WERI-Rb-1 (cell line): ENCODE measurements at regions not wholly inside any gene's neighbourhood (a gene's known extent, or its start where the extent isn't known, plus 50 kb on each side); places are given as distances from the start of the nearest gene placed in this dataset.

Experiments used
- DNase-seq: peaks from one replicate; pipeline ENCODE4 v3.0.0-alpha.2; 2020
- H3K27ac ChIP-seq: fragments of 250-450 bp; sonication (Bioruptor Pico); 2 replicates; pipeline ENCODE4 v1.5.1; 2020; ENCODE audit warnings: mild to moderate bottlenecking, moderate library complexity
- H3K27me3 ChIP-seq: fragments of 250-450 bp; sonication (Bioruptor Pico); 2 replicates; pipeline ENCODE4 v1.5.1; 2021; ENCODE audit warnings: mild to moderate bottlenecking, low read depth, moderate library complexity; ENCODE audit not compliant: insufficient read depth, severe bottlenecking
- H3K36me3 ChIP-seq: fragments of 250-450 bp; sonication (Bioruptor Pico); 2 replicates; pipeline ENCODE4 v1.5.1; 2020; ENCODE audit warnings: mild to moderate bottlenecking, moderate library complexity
- H3K4me3 ChIP-seq: 2 replicates; pipeline ENCODE4 v1.5.1; 2011; ENCODE audit warnings: low read depth, mild to moderate bottlenecking, control low read depth, low read length
- H3K9me3 ChIP-seq: fragments of 250-450 bp; sonication (Bioruptor Pico); 2 replicates; pipeline ENCODE4 v1.5.1; 2021; ENCODE audit warnings: mild to moderate bottlenecking, moderate library complexity; ENCODE audit not compliant: severe bottlenecking
- TF ChIP-seq, protein P1 (sequence below): IDR thresholded peaks from 2 replicates; pipeline ENCODE4 v1.5.1; 2011; ENCODE audit warnings: low read depth, mild to moderate bottlenecking, control low read depth, inconsistent platforms, low read length

DNA sequence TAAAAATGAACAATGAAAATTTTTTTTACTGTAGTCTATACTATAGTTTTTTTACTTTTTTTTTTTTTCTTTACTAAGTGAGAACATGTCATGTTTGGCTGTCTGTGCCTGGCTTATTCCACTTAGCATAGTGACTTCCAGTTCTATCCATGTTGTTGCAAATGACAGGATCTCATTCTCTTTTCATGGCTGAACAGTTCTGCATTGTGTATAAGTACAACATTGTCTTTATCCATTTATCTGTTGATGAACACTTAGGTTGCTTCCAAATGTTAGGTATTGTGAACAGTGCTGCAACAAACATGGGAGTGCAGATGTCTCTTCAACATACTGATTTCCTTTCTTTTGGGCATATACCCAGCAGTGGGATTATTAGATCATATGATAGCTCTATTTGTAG, 88.1 kb upstream of the CCDC90B start:
- H3K9me3 ChIP-seq = no peaks in the 10 kb centered on the region
- TF ChIP-seq, protein P1, sequence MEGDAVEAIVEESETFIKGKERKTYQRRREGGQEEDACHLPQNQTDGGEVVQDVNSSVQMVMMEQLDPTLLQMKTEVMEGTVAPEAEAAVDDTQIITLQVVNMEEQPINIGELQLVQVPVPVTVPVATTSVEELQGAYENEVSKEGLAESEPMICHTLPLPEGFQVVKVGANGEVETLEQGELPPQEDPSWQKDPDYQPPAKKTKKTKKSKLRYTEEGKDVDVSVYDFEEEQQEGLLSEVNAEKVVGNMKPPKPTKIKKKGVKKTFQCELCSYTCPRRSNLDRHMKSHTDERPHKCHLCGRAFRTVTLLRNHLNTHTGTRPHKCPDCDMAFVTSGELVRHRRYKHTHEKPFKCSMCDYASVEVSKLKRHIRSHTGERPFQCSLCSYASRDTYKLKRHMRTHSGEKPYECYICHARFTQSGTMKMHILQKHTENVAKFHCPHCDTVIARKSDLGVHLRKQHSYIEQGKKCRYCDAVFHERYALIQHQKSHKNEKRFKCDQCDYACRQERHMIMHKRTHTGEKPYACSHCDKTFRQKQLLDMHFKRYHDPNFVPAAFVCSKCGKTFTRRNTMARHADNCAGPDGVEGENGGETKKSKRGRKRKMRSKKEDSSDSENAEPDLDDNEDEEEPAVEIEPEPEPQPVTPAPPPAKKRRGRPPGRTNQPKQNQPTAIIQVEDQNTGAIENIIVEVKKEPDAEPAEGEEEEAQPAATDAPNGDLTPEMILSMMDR = no peak
- no peak overlapping the region for H3K27ac ChIP-seq
- no peak for DNase-seq
- no peaks in the 10 kb centered on the region for H3K36me3 ChIP-seq
- no peak overlapping the region for H3K4me3 ChIP-seq
- H3K27me3 ChIP-seq = no peaks in the 10 kb centered on the region

DNA sequence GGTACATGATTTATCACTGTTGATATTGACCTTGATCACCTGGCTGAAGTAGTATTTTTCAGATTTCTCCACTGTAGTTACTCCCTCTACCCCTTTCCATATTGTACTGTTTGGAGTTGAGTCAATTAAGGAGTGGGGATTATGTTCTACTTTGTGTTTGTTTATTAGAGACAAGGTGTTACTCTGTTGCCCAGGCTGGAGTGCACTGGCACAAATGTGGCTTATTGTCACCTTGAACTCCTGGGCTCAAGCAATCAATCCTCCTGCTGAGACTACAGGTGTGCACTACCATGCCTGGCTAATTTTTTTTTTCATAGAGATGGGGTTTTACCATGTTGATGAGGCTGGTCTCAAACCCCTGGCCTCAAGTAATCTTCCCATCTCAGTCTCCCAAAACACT, 85.3 kb upstream of the CCDC90B start:
- no peak for DNase-seq
- Histone ChIP-seq H3K36me3 (no peaks in the 10 kb centered on the region), H3K4me3 (no peak overlapping the region), H3K9me3 (peaks cover 5% of the 10 kb centered on the region), H3K27ac (no peak overlapping the region), H3K27me3 (no peaks in the 10 kb centered on the region)
- TF ChIP-seq, protein P1 = no peak

DNA sequence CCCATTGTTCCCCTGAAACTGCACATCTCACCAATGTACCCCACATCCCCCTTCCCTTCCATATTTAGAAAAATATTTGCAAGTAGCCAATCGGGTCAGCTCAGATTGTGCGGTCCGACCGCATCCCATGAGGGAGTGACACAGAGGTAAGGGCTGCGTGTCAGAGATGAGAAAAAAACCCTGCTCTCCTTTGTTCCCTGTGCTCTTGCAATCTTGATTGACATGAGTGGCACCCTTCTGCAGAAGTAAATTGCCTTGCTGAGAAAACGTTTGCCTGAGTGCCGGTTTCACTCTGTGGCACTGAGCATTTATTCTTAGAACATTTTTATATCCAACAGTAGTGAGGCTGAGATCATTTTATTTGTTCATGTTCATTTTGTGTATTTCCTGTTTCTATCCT, 81.6 kb upstream of the CCDC90B start:
- Histone ChIP-seq H3K27ac (no peak overlapping the region), H3K27me3 (no peaks in the 10 kb centered on the region), H3K36me3 (no peaks in the 10 kb centered on the region), H3K9me3 (peaks cover 5% of the 10 kb centered on the region), H3K4me3 (no peak overlapping the region)
- TF ChIP-seq, protein P1 = no peak
- no peak for DNase-seq

DNA sequence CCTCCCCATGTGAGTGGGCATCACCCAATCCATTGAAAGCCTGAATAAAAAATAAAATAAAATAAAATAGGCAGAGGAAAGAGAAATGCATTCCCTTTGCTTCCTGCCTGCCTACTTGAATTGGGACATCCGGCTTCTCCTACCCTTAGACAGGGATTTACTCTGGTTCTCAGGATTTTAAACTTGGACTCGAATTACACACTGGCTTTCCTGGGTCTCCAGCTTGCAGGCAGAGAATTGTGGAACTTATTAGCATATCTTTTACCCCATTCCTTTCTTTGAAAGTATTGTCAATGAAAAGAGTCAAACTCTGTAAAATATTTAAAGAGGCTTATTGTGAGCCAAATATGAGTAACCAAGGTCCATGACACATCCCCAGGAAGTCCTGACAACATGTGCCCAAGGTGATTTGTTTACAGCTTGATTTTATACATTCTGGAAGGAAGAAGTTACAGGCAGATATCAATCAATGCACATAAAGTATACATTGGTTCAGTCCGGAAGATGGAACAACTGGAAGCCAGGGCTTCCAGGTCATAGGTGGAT, 78.4 kb upstream of the CCDC90B start:
- Histone ChIP-seq H3K36me3 (no peaks in the 10 kb centered on the region), H3K27ac (no peak overlapping the region), H3K27me3 (no peaks in the 10 kb centered on the region), H3K4me3 (no peak overlapping the region), H3K9me3 (peaks cover 5% of the 10 kb centered on the region)
- DNase-seq = no peak
- TF ChIP-seq, protein P1 = no peak

DNA sequence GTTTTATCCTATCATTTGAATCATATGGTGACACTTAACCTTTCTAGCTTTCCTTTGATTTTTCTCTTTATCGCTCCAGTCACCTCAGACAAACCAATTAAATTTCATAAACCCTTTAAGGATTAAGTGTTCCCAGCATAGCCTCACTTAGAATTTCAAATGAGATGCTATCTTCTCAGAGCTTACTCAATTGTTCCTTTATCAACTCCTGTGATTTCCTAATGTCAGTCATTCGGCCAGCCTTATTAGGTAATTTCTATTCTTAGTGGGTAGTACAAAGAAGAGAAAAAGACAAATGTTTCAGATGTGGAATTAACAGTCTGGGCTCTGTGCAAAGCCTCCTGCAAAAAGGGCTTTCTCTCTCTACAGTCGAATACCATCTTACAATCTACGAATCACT, 77.1 kb upstream of the CCDC90B start:
- Histone ChIP-seq H3K9me3 (peaks cover 3% of the 10 kb centered on the region), H3K36me3 (no peaks in the 10 kb centered on the region), H3K4me3 (no peak overlapping the region), H3K27ac (no peak overlapping the region), H3K27me3 (no peaks in the 10 kb centered on the region)
- DNase-seq = no peak
- TF ChIP-seq, protein P1 = no peak

DNA sequence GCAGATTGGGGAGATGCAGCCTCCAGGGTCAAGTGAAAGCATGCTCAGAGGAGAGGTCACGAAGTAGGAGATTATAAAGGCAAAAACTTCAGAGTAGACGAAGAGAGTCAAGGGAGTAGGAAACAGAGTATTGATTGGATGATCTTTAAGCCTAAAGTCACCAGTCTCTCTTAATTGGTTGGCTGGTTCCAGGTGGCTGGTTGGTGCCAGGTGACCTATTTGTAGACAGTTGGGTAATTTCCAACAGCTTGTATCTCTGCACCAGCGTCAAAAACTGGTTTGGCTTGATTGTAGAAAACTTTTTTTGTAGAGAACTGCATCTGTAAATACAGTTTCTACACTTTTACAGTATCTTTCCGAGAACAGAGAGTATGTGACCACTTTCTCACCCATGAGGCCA, 75.7 kb upstream of the CCDC90B start:
- TF ChIP-seq, protein P1 = no peak
- H3K27ac ChIP-seq = no peak overlapping the region
- H3K4me3 ChIP-seq = no peak overlapping the region
- peaks cover 6% of the 10 kb centered on the region for H3K9me3 ChIP-seq
- DNase-seq = no peak
- H3K27me3 ChIP-seq = peaks cover 5% of the 10 kb centered on the region
- H3K36me3 ChIP-seq = no peaks in the 10 kb centered on the region
